Activated CD8-positive, alpha-beta memory T cell treated with anti-CD3 and anti-CD28 coated beads, Interleukin-2, amount 10 ng/mL, durations not matched to agents 7 days and 5 days (primary cell): ENCODE measurements at regions not wholly inside any gene's neighbourhood (a gene's known extent, or its start where the extent isn't known, plus 50 kb on each side); places are given as distances from the start of the nearest gene placed in this dataset.

Experiments
- ATAC-seq: fragments of 150-1000 bp; cut with Tn5 transposase; one replicate; pipeline ENCODE4 v1.10.0; 2021; ENCODE audit warnings: moderate library complexity
- CTCF ChIA-PET: fragments of 350-600 bp; sonication (Branson Sonifier 250); formaldehyde crosslinking; loops from one replicate; lab custom pipeline; 2021; ENCODE audit warnings: antibody characterized with exemption; lab: Charles Lee
- DNase-seq: peaks from one replicate; pipeline ENCODE4 v3.0.0-alpha.2; 2020
- H3K27ac Mint-ChIP-seq: one replicate; pipeline ENCODE4 v1.8.0; 2021; ENCODE audit warnings: mild to moderate bottlenecking, mixed read lengths
- H3K27me3 Mint-ChIP-seq: one replicate; pipeline ENCODE4 v1.8.0; 2021; ENCODE audit warnings: mixed read lengths
- H3K36me3 Mint-ChIP-seq: one replicate; pipeline ENCODE4 v1.8.0; 2021; ENCODE audit warnings: mild to moderate bottlenecking, mixed read lengths
- H3K4me1 Mint-ChIP-seq: one replicate; pipeline ENCODE4 v1.8.0; 2021; ENCODE audit warnings: mixed read lengths
- H3K4me3 Mint-ChIP-seq: one replicate; pipeline ENCODE4 v1.8.0; 2021; ENCODE audit warnings: mild to moderate bottlenecking, moderate library complexity, mixed read lengths
- H3K9me3 Mint-ChIP-seq: one replicate; pipeline ENCODE4 v1.8.0; 2022; ENCODE audit warnings: low read depth, mixed read lengths

GRCh38 chr1:5385956-5386355 is 606.3 kb downstream of the NPHP4 start:
- DNase-seq: no peak
- CTCF ChIA-PET: no interaction called here
- no peak for ATAC-seq
- peaks cover 11% of the 10 kb centered on the region for H3K27me3 Mint-ChIP-seq
- no peaks in the 10 kb centered on the region for H3K36me3 Mint-ChIP-seq
- H3K27ac Mint-ChIP-seq: no peak overlapping the region
- no peak overlapping the region for H3K4me3 Mint-ChIP-seq
- H3K9me3 Mint-ChIP-seq: no peaks in the 10 kb centered on the region
- peaks cover 25% of the 10 kb centered on the region for H3K4me1 Mint-ChIP-seq

GRCh38 chr1:5385096-5385799 is 607.0 kb downstream of the NPHP4 start:
- DNase-seq: no peak
- Mint-ChIP-seq H3K4me1 (peaks cover 21% of the 10 kb centered on the region), H3K36me3 (no peaks in the 10 kb centered on the region), H3K27me3 (peaks cover 6% of the 10 kb centered on the region), H3K9me3 (no peaks in the 10 kb centered on the region), H3K27ac (no peak overlapping the region), H3K4me3 (no peak overlapping the region)
- CTCF ChIA-PET: no interaction called here
- no peak for ATAC-seq

GRCh38 chr1:5381491-5381890 is 610.7 kb downstream of the NPHP4 start:
- Mint-ChIP-seq H3K9me3 (no peaks in the 10 kb centered on the region), H3K4me1 (no peaks in the 10 kb centered on the region), H3K4me3 (no peak overlapping the region), H3K27ac (no peak overlapping the region), H3K36me3 (no peaks in the 10 kb centered on the region), H3K27me3 (no peaks in the 10 kb centered on the region)
- ATAC-seq (no peak), DNase-seq (no peak)
- CTCF ChIA-PET: no interaction called here

- ATAC-seq (no peak), DNase-seq (no peak)
- Mint-ChIP-seq H3K27me3 (no peaks in the 10 kb centered on the region), H3K4me3 (no peak overlapping the region), H3K27ac (no peak overlapping the region), H3K9me3 (no peaks in the 10 kb centered on the region), H3K4me1 (no peaks in the 10 kb centered on the region), H3K36me3 (no peaks in the 10 kb centered on the region)
- CTCF ChIA-PET: interaction anchor here (1.0 kb wide), 1 partner anchor 9 kb away, joined by 3 read pairs; no protein-coding TSS in a partner anchor
Observed at GRCh38 chr1:5379176-5379759, 613.0 kb downstream of the NPHP4 start.

GRCh38 chr1:5376538-5377247 is 615.5 kb downstream of the NPHP4 start:
- Mint-ChIP-seq H3K36me3 (peaks cover 5% of the 10 kb centered on the region), H3K4me1 (no peaks in the 10 kb centered on the region), H3K27ac (no peak overlapping the region), H3K4me3 (no peak overlapping the region), H3K27me3 (no peaks in the 10 kb centered on the region), H3K9me3 (peaks cover 3% of the 10 kb centered on the region)
- DNase-seq (no peak), ATAC-seq (no peak)
- CTCF ChIA-PET: no interaction called here

- Mint-ChIP-seq H3K4me1 (peaks cover 9% of the 10 kb centered on the region), H3K27me3 (no peaks in the 10 kb centered on the region), H3K27ac (no peak overlapping the region), H3K36me3 (peaks cover 5% of the 10 kb centered on the region), H3K4me3 (no peak overlapping the region), H3K9me3 (peaks cover 6% of the 10 kb centered on the region)
- no peak for DNase-seq
- ATAC-seq: no peak
- CTCF ChIA-PET: no interaction called here
Observed at GRCh38 chr1:5375481-5375880, 616.7 kb downstream of the NPHP4 start.

- no peak for DNase-seq
- Mint-ChIP-seq H3K4me1 (peaks cover 17% of the 10 kb centered on the region), H3K27me3 (no peaks in the 10 kb centered on the region), H3K9me3 (peaks cover 6% of the 10 kb centered on the region), H3K36me3 (peaks cover 5% of the 10 kb centered on the region), H3K27ac (no peak overlapping the region), H3K4me3 (no peak overlapping the region)
- CTCF ChIA-PET: no interaction called here
- no peak for ATAC-seq
Observed at GRCh38 chr1:5374192-5374591, 618.0 kb downstream of the NPHP4 start.

GRCh38 chr1:5373281-5373680 is 618.9 kb downstream of the NPHP4 start:
- H3K27me3 Mint-ChIP-seq: no peaks in the 10 kb centered on the region
- H3K27ac Mint-ChIP-seq: no peak overlapping the region
- H3K9me3 Mint-ChIP-seq: peaks cover 6% of the 10 kb centered on the region
- DNase-seq (no peak), ATAC-seq (no peak)
- H3K4me3 Mint-ChIP-seq: no peak overlapping the region
- CTCF ChIA-PET: no interaction called here
- peaks cover 17% of the 10 kb centered on the region for H3K4me1 Mint-ChIP-seq
- H3K36me3 Mint-ChIP-seq: peaks cover 5% of the 10 kb centered on the region

- no peak overlapping the region for H3K4me3 Mint-ChIP-seq
- H3K9me3 Mint-ChIP-seq: peaks cover 6% of the 10 kb centered on the region
- no peak overlapping the region for H3K27ac Mint-ChIP-seq
- H3K27me3 Mint-ChIP-seq: no peaks in the 10 kb centered on the region
- ATAC-seq: no peak
- CTCF ChIA-PET: no interaction called here
- peaks cover 5% of the 10 kb centered on the region for H3K36me3 Mint-ChIP-seq
- no peak for DNase-seq
- peaks cover 17% of the 10 kb centered on the region for H3K4me1 Mint-ChIP-seq
Observed at GRCh38 chr1:5371270-5371669, 621.0 kb downstream of the NPHP4 start.

GRCh38 chr1:5370311-5370710 is 621.9 kb downstream of the NPHP4 start:
- peak; percentile 89 for ATAC-seq

GRCh38 chr1:5369223-5369622 is 623.0 kb downstream of the NPHP4 start:
- H3K36me3 Mint-ChIP-seq: peaks cover 5% of the 10 kb centered on the region
- ATAC-seq: no peak
- peaks cover 6% of the 10 kb centered on the region for H3K9me3 Mint-ChIP-seq
- H3K4me3 Mint-ChIP-seq: no peak overlapping the region
- DNase-seq: no peak
- CTCF ChIA-PET: no interaction called here
- no peak overlapping the region for H3K27ac Mint-ChIP-seq
- peaks cover 17% of the 10 kb centered on the region for H3K4me1 Mint-ChIP-seq
- no peaks in the 10 kb centered on the region for H3K27me3 Mint-ChIP-seq

More at GRCh38 chr1:5370311-5370710, 621.9 kb downstream of the NPHP4 start:
- CTCF ChIA-PET: interaction anchor here (1.1 kb wide), 2 partner anchors 8 to 18 kb away, joined by 3 to 5 read pairs; no protein-coding TSS in a partner anchor
- peaks cover 17% of the 10 kb centered on the region for H3K4me1 Mint-ChIP-seq
- peaks cover 5% of the 10 kb centered on the region for H3K36me3 Mint-ChIP-seq
- DNase-seq: peak; percentile 68
- H3K27me3 Mint-ChIP-seq: no peaks in the 10 kb centered on the region
- H3K27ac Mint-ChIP-seq: peak overlapping the region; percentile 53
- peaks cover 6% of the 10 kb centered on the region for H3K9me3 Mint-ChIP-seq
- H3K4me3 Mint-ChIP-seq: no peak overlapping the region

- Mint-ChIP-seq H3K27ac (no peak overlapping the region), H3K36me3 (peaks cover 5% of the 10 kb centered on the region), H3K4me1 (peaks cover 17% of the 10 kb centered on the region), H3K9me3 (peaks cover 6% of the 10 kb centered on the region), H3K4me3 (no peak overlapping the region), H3K27me3 (no peaks in the 10 kb centered on the region)
- DNase-seq (no peak), ATAC-seq (no peak)
- CTCF ChIA-PET: no interaction called here
Observed at GRCh38 chr1:5368201-5368600, 624.0 kb downstream of the NPHP4 start.

GRCh38 chr1:5367306-5367705 is 624.9 kb downstream of the NPHP4 start:
- ATAC-seq: no peak

GRCh38 chr1:5365751-5366150 is 626.5 kb downstream of the NPHP4 start:
- CTCF ChIA-PET: no interaction called here

More at GRCh38 chr1:5367306-5367705, 624.9 kb downstream of the NPHP4 start:
- peaks cover 3% of the 10 kb centered on the region for H3K9me3 Mint-ChIP-seq
- CTCF ChIA-PET: no interaction called here
- H3K36me3 Mint-ChIP-seq: peaks cover 2% of the 10 kb centered on the region
- no peaks in the 10 kb centered on the region for H3K27me3 Mint-ChIP-seq
- no peak overlapping the region for H3K4me3 Mint-ChIP-seq
- peaks cover 17% of the 10 kb centered on the region for H3K4me1 Mint-ChIP-seq
- DNase-seq: no peak
- H3K27ac Mint-ChIP-seq: no peak overlapping the region

More at GRCh38 chr1:5365751-5366150, 626.5 kb downstream of the NPHP4 start:
- Mint-ChIP-seq H3K4me3 (no peak overlapping the region), H3K4me1 (peaks cover 10% of the 10 kb centered on the region), H3K27me3 (no peaks in the 10 kb centered on the region), H3K9me3 (no peaks in the 10 kb centered on the region), H3K27ac (no peak overlapping the region), H3K36me3 (no peaks in the 10 kb centered on the region)
- DNase-seq (no peak), ATAC-seq (no peak)
